Lower leg skin (tissue), 4 donors: ENCODE measurements at regions not wholly inside any gene's neighbourhood (a gene's known extent, or its start where the extent isn't known, plus 50 kb on each side); places are given as distances from the start of the nearest gene placed in this dataset.

Experiments used
- DNase-seq, 2 donors: peaks; one replicate each; pipeline ENCODE4 v3.0.0-alpha.2; 2019; ENCODE audit warnings: low spot score in 2 of 2
- H3K4me3 ChIP-seq: fragments of 200-600 bp; sonication (generic); 2 replicates; pipeline ENCODE4 v1.5.1; 2017; ENCODE audit warnings: mild to moderate bottlenecking, low read depth; ENCODE audit not compliant: poor library complexity, severe bottlenecking
- CTCF ChIP-seq, 3 donors: fragments of 450-650 bp; IDR thresholded peaks; one replicate each; pipeline ENCODE4 v1.5.1; 2016; ENCODE audit warnings: antibody characterized with exemption in 3 of 3, mild to moderate bottlenecking in 3 of 3, moderate library complexity in 2 of 3
- POLR2A ChIP-seq, 2 donors: fragments of 450-650 bp; IDR thresholded peaks; one replicate each; pipeline ENCODE4 v1.6.1; 2016 to 2017; ENCODE audit warnings: antibody characterized with exemption in 2 of 2, mild to moderate bottlenecking in 1 of 2, moderate library complexity in 1 of 2
- WGBS, 2 donors: methylation state at CpG; one replicate each; pipeline ENCODE4 v1.1.5; 2018; 5-methylcytosine and 5-hydroxymethylcytosine counted together
- intact Hi-C: fragments of 100-400 bp; cut with DNase I; formaldehyde crosslinking; loops from one replicate; pipeline ENCODE4 v1.15.0; 2023; ENCODE audit warnings: low total_unique reads

GRCh38 chr12:45124485-45125155 lies 73.7 kb upstream of the DBX2 start:
- WGBS, 2 donors = 49 to 60% methylated on average over 3 of the region's 3 CpGs
- no peak overlapping the region for H3K4me3 ChIP-seq
- TF ChIP-seq CTCF (IDR thresholded peaks at IDR 0.05) = no peak
- TF ChIP-seq POLR2A (IDR thresholded peaks at IDR 0.05) = no peak
- no peak for DNase-seq
- intact Hi-C loops = no loop called here

GRCh38 chr12:45125997-45126396 lies 75.1 kb upstream of the DBX2 start:
- WGBS, 2 donors = 80 to 81% methylated on average over 2 of the region's 2 CpGs
- intact Hi-C loops = no loop called here
- TF ChIP-seq CTCF (IDR thresholded peaks at IDR 0.05) (no peak), POLR2A (IDR thresholded peaks at IDR 0.05) (no peak)
- DNase-seq = no peak
- no peak overlapping the region for H3K4me3 ChIP-seq

GRCh38 chr12:45128637-45129036 lies 77.7 kb upstream of the DBX2 start:
- no peak for DNase-seq
- TF ChIP-seq POLR2A (IDR thresholded peaks at IDR 0.05) (no peak), CTCF (IDR thresholded peaks at IDR 0.05) (no peak)
- no peak overlapping the region for H3K4me3 ChIP-seq
- intact Hi-C loops = no loop called here
- WGBS, 2 donors = 88 to 93% methylated on average over 1 of the region's 1 CpG

- H3K4me3 ChIP-seq = no peak overlapping the region
- 3 to 4% methylated on average over 3 of the region's 3 CpGs for WGBS, 2 donors
- intact Hi-C loops = no loop called here
- DNase-seq = peak in 1 of 2 donors; percentile 27
- no peak for TF ChIP-seq POLR2A (IDR thresholded peaks at IDR 0.05)
These were observed 80.0 kb upstream of the DBX2 start for GRCh38 chr12:45130881-45131281.

GRCh38 chr12:45131506-45131905 lies 80.6 kb upstream of the DBX2 start:
- DNase-seq = no peak
- H3K4me3 ChIP-seq = no peak overlapping the region
- intact Hi-C loops = no loop called here
- TF ChIP-seq POLR2A (IDR thresholded peaks at IDR 0.05) (no peak), CTCF (IDR thresholded peaks at IDR 0.05) (no peak)

- intact Hi-C loops = no loop called here
- 46% methylated on average over 2 of the region's 2 CpGs for WGBS, 2 donors
These were observed 77.3 kb upstream of the ANO6 start for GRCh38 chr12:45138609-45139008.

More at GRCh38 chr12:45138609-45139008, 77.3 kb upstream of the ANO6 start:
- TF ChIP-seq POLR2A (IDR thresholded peaks at IDR 0.05) (no peak), CTCF (IDR thresholded peaks at IDR 0.05) (no peak)
- no peak for DNase-seq
- no peak overlapping the region for H3K4me3 ChIP-seq
